Neural progenitor cell (in vitro differentiated cells): ENCODE measurements at regions not wholly inside any gene's neighbourhood (a gene's known extent, or its start where the extent isn't known, plus 50 kb on each side); places are given as distances from the start of the nearest gene placed in this dataset.
A peak's percentile ranks its signal among the peaks of the same experiment; 100 is the strongest.
"Not testable (repeated sequence)": the region's sequence is repeated elsewhere in the genome, so short reads cannot be mapped to it uniquely, and the experiment has no call there.

ENCODE experiments used
- DNase-seq: peaks from one replicate; pipeline ENCODE4 v3.0.0-alpha.2; 2016; ENCODE audit warnings: low spot score
- H2AFZ ChIP-seq: fragments of 200-600 bp; sonication (generic); replicated peaks from 2 replicates; pipeline ENCODE4 v1.6.1; 2016; ENCODE audit warnings: antibody characterized with exemption
- H3F3A ChIP-seq: fragments of 200-600 bp; sonication (generic); 2 replicates; pipeline ENCODE4 v1.6.1; 2016; ENCODE audit warnings: antibody characterized with exemption, low read depth
- H3K27ac ChIP-seq: fragments of 200-600 bp; sonication (generic); 2 replicates; pipeline ENCODE4 v1.5.1; 2016; ENCODE audit warnings: mild to moderate bottlenecking
- H3K27me3 ChIP-seq: fragments of 200-600 bp; sonication (generic); 2 replicates; pipeline ENCODE4 v1.6.1; 2016; ENCODE audit warnings: mild to moderate bottlenecking, moderate library complexity
- H3K36me3 ChIP-seq: fragments of 200-600 bp; sonication (generic); 2 replicates; pipeline ENCODE4 v1.5.1; 2016
- H3K4me1 ChIP-seq: fragments of 200-600 bp; sonication (generic); 2 replicates; pipeline ENCODE4 v1.6.1; 2016; ENCODE audit warnings: mixed run types
- H3K4me2 ChIP-seq: fragments of 200-600 bp; sonication (generic); 2 replicates; pipeline ENCODE4 v1.6.1; 2016
- H3K4me3 ChIP-seq: fragments of 200-600 bp; sonication (generic); 2 replicates; pipeline ENCODE4 v1.5.1; 2016
- H3K79me2 ChIP-seq: fragments of 200-600 bp; sonication (generic); 2 replicates; pipeline ENCODE4 v1.6.1; 2016; ENCODE audit warnings: low read depth
- H3K9ac ChIP-seq: fragments of 200-600 bp; sonication (generic); 2 replicates; pipeline ENCODE4 v1.6.1; 2016
- H3K9me3 ChIP-seq: fragments of 200-600 bp; sonication (generic); 2 replicates; pipeline ENCODE4 v1.5.1; 2016; ENCODE audit warnings: low read depth
- H4K20me1 ChIP-seq: fragments of 200-600 bp; sonication (generic); 2 replicates; pipeline ENCODE4 v1.6.1; 2016; ENCODE audit warnings: low read depth
- H3K27ac Mint-ChIP-seq: 3 replicates; pipeline ENCODE4 v1.8.0; 2021; ENCODE audit warnings: mixed read lengths
- H3K27me3 Mint-ChIP-seq: 2 replicates; pipeline ENCODE4 v1.8.0; 2022; ENCODE audit warnings: low read depth, mild to moderate bottlenecking, inconsistent platforms, moderate library complexity, mixed read lengths; ENCODE audit not compliant: insufficient read depth
- H3K36me3 Mint-ChIP-seq: 3 replicates; pipeline ENCODE4 v1.8.0; 2021; ENCODE audit warnings: mixed read lengths
- H3K4me1 Mint-ChIP-seq: 3 replicates; pipeline ENCODE4 v1.8.0; 2021; ENCODE audit warnings: mixed read lengths
- H3K4me3 Mint-ChIP-seq: 3 replicates; pipeline ENCODE4 v1.8.0; 2021; ENCODE audit warnings: mild to moderate bottlenecking, moderate library complexity, mixed read lengths
- H3K9me3 Mint-ChIP-seq: 3 replicates; pipeline ENCODE4 v1.8.0; 2020; ENCODE audit warnings: mixed read lengths
- EZH2 ChIP-seq: fragments of 200-600 bp; sonication (generic); IDR thresholded peaks from 2 replicates; pipeline ENCODE4 v1.6.1; 2017; ENCODE audit warnings: antibody characterized with exemption, mild to moderate bottlenecking, moderate library complexity
- EZH2phosphoT487 ChIP-seq: fragments of 200-600 bp; sonication (generic); IDR thresholded peaks from 2 replicates; pipeline ENCODE4 v1.6.1; 2017; ENCODE audit warnings: antibody characterized with exemption
- TF ChIP-seq, protein P1 (sequence below): fragments of 200-600 bp; sonication (generic); IDR thresholded peaks from 2 replicates; pipeline ENCODE4 v1.5.1; 2017; ENCODE audit warnings: antibody characterized with exemption, mild to moderate bottlenecking

DNA sequence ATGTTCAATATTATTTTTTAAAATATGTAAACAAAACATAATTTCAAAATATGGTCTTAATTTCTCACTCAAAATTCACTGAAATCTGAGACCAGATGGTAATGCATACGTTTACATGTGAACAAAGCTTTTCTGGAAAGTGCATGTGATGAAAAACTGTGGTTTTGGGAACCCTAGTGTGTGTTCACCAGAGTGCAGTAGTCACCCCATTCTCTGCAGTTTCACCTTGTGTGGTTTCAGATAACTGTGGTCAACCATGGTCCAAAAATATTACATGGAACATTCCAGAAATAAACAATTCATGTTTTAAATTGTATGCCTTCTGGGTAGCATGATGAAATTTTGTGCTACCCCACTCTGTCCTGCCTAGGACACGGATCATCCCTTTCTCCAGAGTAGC is 2021.9 kb downstream of the MRPL39 start:
- TF ChIP-seq, protein P1, sequence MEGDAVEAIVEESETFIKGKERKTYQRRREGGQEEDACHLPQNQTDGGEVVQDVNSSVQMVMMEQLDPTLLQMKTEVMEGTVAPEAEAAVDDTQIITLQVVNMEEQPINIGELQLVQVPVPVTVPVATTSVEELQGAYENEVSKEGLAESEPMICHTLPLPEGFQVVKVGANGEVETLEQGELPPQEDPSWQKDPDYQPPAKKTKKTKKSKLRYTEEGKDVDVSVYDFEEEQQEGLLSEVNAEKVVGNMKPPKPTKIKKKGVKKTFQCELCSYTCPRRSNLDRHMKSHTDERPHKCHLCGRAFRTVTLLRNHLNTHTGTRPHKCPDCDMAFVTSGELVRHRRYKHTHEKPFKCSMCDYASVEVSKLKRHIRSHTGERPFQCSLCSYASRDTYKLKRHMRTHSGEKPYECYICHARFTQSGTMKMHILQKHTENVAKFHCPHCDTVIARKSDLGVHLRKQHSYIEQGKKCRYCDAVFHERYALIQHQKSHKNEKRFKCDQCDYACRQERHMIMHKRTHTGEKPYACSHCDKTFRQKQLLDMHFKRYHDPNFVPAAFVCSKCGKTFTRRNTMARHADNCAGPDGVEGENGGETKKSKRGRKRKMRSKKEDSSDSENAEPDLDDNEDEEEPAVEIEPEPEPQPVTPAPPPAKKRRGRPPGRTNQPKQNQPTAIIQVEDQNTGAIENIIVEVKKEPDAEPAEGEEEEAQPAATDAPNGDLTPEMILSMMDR = no peak
- TF ChIP-seq EZH2 = no peak
- no peak for TF ChIP-seq EZH2phosphoT487
- no peak overlapping the region for H2AFZ ChIP-seq
- H3K4me3 Mint-ChIP-seq = no peak overlapping the region

DNA sequence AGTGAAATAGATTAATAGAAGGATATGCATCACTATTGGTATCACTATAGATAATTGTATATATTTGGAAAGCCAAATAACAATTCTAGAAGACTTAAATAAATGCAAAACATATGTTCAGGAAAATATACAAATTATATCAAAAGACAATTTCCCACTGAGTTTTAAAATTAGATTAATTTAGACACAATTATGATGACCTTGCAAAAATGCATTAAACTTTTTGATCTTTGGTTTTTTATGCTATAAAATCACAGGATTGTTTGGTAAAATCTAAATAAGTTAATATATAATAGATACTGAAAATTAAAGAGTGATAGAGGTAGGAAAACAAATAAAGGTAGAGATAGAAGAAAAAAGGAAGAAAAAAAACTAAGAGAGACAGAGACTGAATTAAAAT is 2027.7 kb downstream of the MRPL39 start:
- Histone ChIP-seq H3K79me2 (no peaks in the 10 kb centered on the region), H3K9me3 (peaks cover under 1% of the 10 kb centered on the region), H3K9ac (no peak overlapping the region), H3K4me2 (no peak overlapping the region), H3K36me3 (no peaks in the 10 kb centered on the region), H3F3A (no peaks in the 10 kb centered on the region), H3K27me3 (no peaks in the 10 kb centered on the region), H3K4me3 (no peak overlapping the region), H3K27ac (no peak overlapping the region), H2AFZ (no peak overlapping the region), H3K4me1 (no peaks in the 10 kb centered on the region), H4K20me1 (no peaks in the 10 kb centered on the region)
- TF ChIP-seq EZH2 (no peak), EZH2phosphoT487 (no peak)
- TF ChIP-seq, protein P1 = no peak
- no peaks in the 10 kb centered on the region for H3K4me1 Mint-ChIP-seq
- no peaks in the 10 kb centered on the region for H3K27me3 Mint-ChIP-seq
- H3K9me3 Mint-ChIP-seq = no peaks in the 10 kb centered on the region
- DNase-seq = no peak
- H3K27ac Mint-ChIP-seq = no peak overlapping the region
- no peaks in the 10 kb centered on the region for H3K36me3 Mint-ChIP-seq
- no peak overlapping the region for H3K4me3 Mint-ChIP-seq

More for the DNA sequence above, 2021.9 kb downstream of the MRPL39 start:
- Histone ChIP-seq H4K20me1 (no peaks in the 10 kb centered on the region), H3K9me3 (peaks cover 3% of the 10 kb centered on the region), H3F3A (no peaks in the 10 kb centered on the region), H3K36me3 (no peaks in the 10 kb centered on the region), H3K27ac (no peak overlapping the region), H3K4me2 (no peak overlapping the region), H3K4me1 (no peaks in the 10 kb centered on the region), H3K79me2 (no peaks in the 10 kb centered on the region), H3K27me3 (no peaks in the 10 kb centered on the region), H3K9ac (no peak overlapping the region), H3K4me3 (no peak overlapping the region)
- Mint-ChIP-seq H3K9me3 (no peaks in the 10 kb centered on the region), H3K27me3 (no peaks in the 10 kb centered on the region), H3K36me3 (no peaks in the 10 kb centered on the region), H3K27ac (no peak overlapping the region), H3K4me1 (no peaks in the 10 kb centered on the region)
- no peak for DNase-seq

DNA sequence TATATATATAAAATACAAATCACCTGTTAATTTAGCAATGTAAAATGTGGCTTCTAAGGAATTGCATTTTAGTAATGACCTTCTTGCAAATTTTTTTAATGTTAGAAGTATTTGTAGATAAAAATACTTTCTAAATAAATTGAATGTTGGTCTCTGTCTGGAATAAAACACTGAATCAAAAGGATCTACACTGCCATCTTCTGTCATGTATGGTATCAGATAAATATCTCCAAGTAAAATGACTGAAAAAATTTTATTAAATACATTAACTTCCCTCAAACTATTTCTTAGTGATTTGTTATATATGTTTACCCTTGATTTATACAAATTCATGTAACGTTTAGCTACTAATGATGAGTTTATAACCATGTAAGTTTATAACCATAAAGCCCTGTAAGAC is 2029.3 kb downstream of the MRPL39 start:
- no peaks in the 10 kb centered on the region for H3K36me3 ChIP-seq
- no peaks in the 10 kb centered on the region for H3K27me3 ChIP-seq
- no peak for DNase-seq
- H3K27ac ChIP-seq = no peak overlapping the region
- peaks cover 6% of the 10 kb centered on the region for H3K9me3 ChIP-seq
- no peak overlapping the region for H3K9ac ChIP-seq
- no peak overlapping the region for H3K4me3 ChIP-seq
- H3K4me1 Mint-ChIP-seq = no peaks in the 10 kb centered on the region
- H3K36me3 Mint-ChIP-seq = no peaks in the 10 kb centered on the region
- H3K27me3 Mint-ChIP-seq = no peaks in the 10 kb centered on the region
- no peak overlapping the region for H3K4me3 Mint-ChIP-seq
- TF ChIP-seq EZH2 (no peak), EZH2phosphoT487 (no peak)
- TF ChIP-seq, protein P1 = no peak
- no peak overlapping the region for H2AFZ ChIP-seq
- H4K20me1 ChIP-seq = no peaks in the 10 kb centered on the region
- no peak overlapping the region for H3K4me2 ChIP-seq
- no peaks in the 10 kb centered on the region for H3K79me2 ChIP-seq
- no peaks in the 10 kb centered on the region for H3K4me1 ChIP-seq
- H3F3A ChIP-seq = no peaks in the 10 kb centered on the region
- H3K9me3 Mint-ChIP-seq = no peaks in the 10 kb centered on the region
- no peak overlapping the region for H3K27ac Mint-ChIP-seq

DNA sequence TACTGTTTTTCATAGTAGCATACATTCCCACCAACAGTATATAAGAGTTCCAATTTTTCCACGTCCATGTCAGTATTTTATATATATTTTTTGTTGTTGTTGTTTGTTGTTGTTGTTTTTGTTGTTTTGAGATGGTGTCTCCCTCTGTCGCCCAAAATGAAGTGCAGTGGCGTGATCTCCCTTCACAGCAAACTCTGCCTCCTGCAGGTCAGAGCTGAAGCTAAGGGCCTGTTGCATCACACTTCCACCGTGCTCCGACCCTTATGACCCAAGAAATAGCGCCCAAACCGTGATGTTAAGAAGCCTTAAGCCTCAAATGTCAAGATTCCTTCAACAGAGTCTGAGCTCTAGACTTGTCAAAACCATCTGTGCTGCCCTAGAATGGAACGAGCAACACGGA is 2032.3 kb downstream of the MRPL39 start:
- H3K4me3 Mint-ChIP-seq = no peak overlapping the region
- no peaks in the 10 kb centered on the region for H3K36me3 Mint-ChIP-seq
- Histone ChIP-seq H3K4me2 (no peak overlapping the region), H3K27ac (no peak overlapping the region), H4K20me1 (no peaks in the 10 kb centered on the region), H3K36me3 (no peaks in the 10 kb centered on the region), H3K27me3 (no peaks in the 10 kb centered on the region), H3F3A (no peaks in the 10 kb centered on the region), H3K79me2 (no peaks in the 10 kb centered on the region), H2AFZ (no peak overlapping the region), H3K9ac (no peak overlapping the region), H3K4me1 (no peaks in the 10 kb centered on the region), H3K9me3 (peaks cover 6% of the 10 kb centered on the region), H3K4me3 (no peak overlapping the region)
- no peaks in the 10 kb centered on the region for H3K27me3 Mint-ChIP-seq
- no peak overlapping the region for H3K27ac Mint-ChIP-seq
- TF ChIP-seq, protein P1 = peak; percentile 15
- TF ChIP-seq EZH2 = no peak
- no peaks in the 10 kb centered on the region for H3K4me1 Mint-ChIP-seq
- H3K9me3 Mint-ChIP-seq = no peaks in the 10 kb centered on the region
- DNase-seq = peak; percentile 16

DNA sequence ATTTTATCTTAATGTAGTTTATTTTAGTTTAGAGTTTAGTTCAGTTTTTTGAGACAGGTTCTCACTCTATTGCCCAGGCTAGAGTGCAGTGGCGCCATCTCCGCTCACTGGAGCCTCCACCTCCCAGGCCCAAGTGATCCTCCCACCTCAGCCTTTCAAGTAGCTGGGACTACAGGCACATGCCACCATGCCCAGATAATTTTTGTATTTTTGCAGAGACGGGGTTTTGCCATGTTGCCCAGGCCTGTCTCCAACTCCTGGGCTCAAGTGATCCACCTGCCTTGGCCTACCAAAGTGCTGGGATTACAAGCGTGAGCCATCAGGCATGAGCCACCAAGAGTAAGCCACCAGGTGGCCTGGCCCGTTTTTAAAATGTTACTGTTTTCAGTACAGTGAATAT is 2058.4 kb downstream of the MRPL39 start:
- H3K27me3 Mint-ChIP-seq, H3K27ac Mint-ChIP-seq: not testable (repeated sequence)

More for the DNA sequence above, 2058.4 kb downstream of the MRPL39 start:
- not testable (repeated sequence) for H3K4me1 Mint-ChIP-seq, H3K4me1 ChIP-seq, H3K79me2 ChIP-seq, DNase-seq, H3K4me3 Mint-ChIP-seq, H3K9me3 Mint-ChIP-seq, H3K36me3 Mint-ChIP-seq, H3K36me3 ChIP-seq, H3K4me2 ChIP-seq, H2AFZ ChIP-seq, H3F3A ChIP-seq, H4K20me1 ChIP-seq, H3K27ac ChIP-seq, H3K9ac ChIP-seq, H3K4me3 ChIP-seq, H3K27me3 ChIP-seq
- H3K9me3 ChIP-seq = peaks cover 11% of the 10 kb centered on the region
